Neural cell (in vitro differentiated cells): ENCODE measurements at regions not wholly inside any gene's neighbourhood (a gene's known extent, or its start where the extent isn't known, plus 50 kb on each side); places are given as distances from the start of the nearest gene placed in this dataset.

Experiments
- H2AFZ ChIP-seq: fragments of 200-600, 300-800 bp; sonication (generic), shearing (Covaris generic); 2 replicates; pipeline ENCODE4 v1.6.0; 2014; ENCODE audit warnings: low read depth, mild to moderate bottlenecking, antibody characterized with exemption, low read length, moderate library complexity
- H3F3A ChIP-seq: fragments of 200-600 bp; shearing (Covaris generic); 2 replicates; pipeline ENCODE4 v1.6.1; 2016; ENCODE audit warnings: mild to moderate bottlenecking, moderate library complexity, mixed read lengths, antibody characterized with exemption, low read length; ENCODE audit not compliant: insufficient read depth, poor library complexity, severe bottlenecking
- H3K27ac ChIP-seq: fragments of 200-600, 300-800 bp; sonication (generic), shearing (Covaris generic); 2 replicates; pipeline ENCODE4 v1.5.1; 2014; ENCODE audit warnings: mild to moderate bottlenecking, low read length, moderate library complexity
- H3K27me3 ChIP-seq: fragments of 300-800, 200-600 bp; sonication (generic), shearing (Covaris generic); 2 replicates; pipeline ENCODE4 v1.6.0; 2014; ENCODE audit warnings: mild to moderate bottlenecking, low read depth, low read length, moderate library complexity; ENCODE audit not compliant: insufficient read depth
- H3K36me3 ChIP-seq: fragments of 300-800, 200-600 bp; sonication (generic), shearing (Covaris generic); 2 replicates; pipeline ENCODE4 v1.5.1; 2014; ENCODE audit warnings: mild to moderate bottlenecking, antibody characterized with exemption, low read length, moderate library complexity; ENCODE audit not compliant: insufficient read depth
- H3K4me2 ChIP-seq: fragments of 300-800, 200-600 bp; sonication (generic), shearing (Covaris generic); 2 replicates; pipeline ENCODE4 v1.6.0; 2014; ENCODE audit warnings: mild to moderate bottlenecking, low read length
- H3K4me3 ChIP-seq: fragments of 300-800, 200-600 bp; sonication (generic), shearing (Covaris generic); 2 replicates; pipeline ENCODE4 v1.5.1; 2014; ENCODE audit warnings: mild to moderate bottlenecking, low read length, moderate library complexity
- H3K79me2 ChIP-seq: fragments of 200-600 bp; shearing (Covaris generic); replicated peaks from 2 replicates; pipeline ENCODE4 v1.6.0; 2014; ENCODE audit warnings: mild to moderate bottlenecking, low read length, moderate library complexity; ENCODE audit not compliant: insufficient read depth
- H3K9ac ChIP-seq: fragments of 300-800, 200-600 bp; sonication (generic), shearing (Covaris generic); 2 replicates; pipeline ENCODE4 v1.6.1; 2016; ENCODE audit warnings: mild to moderate bottlenecking, low read length, mixed read lengths
- H3K9me2 ChIP-seq: fragments of 200-600 bp; shearing (Covaris generic); 2 replicates; pipeline ENCODE4 v1.6.1; 2016; ENCODE audit warnings: mild to moderate bottlenecking, low read length, mixed read lengths; ENCODE audit not compliant: insufficient read depth
- H3K9me3 ChIP-seq: fragments of 200-600, 300-800 bp; sonication (generic), shearing (Covaris generic); 2 replicates; pipeline ENCODE4 v1.6.1; 2016; ENCODE audit warnings: mild to moderate bottlenecking, mixed run types, low read length, moderate library complexity, mixed read lengths
- H4K20me1 ChIP-seq: fragments of 200-600 bp; shearing (Covaris generic); 2 replicates; pipeline ENCODE4 v1.6.1; 2016; ENCODE audit warnings: mild to moderate bottlenecking, mixed run types; ENCODE audit not compliant: insufficient read depth
- CTCF ChIP-seq: fragments of 450-650 bp; IDR thresholded peaks from 2 replicates; pipeline ENCODE4 v1.5.1; 2014; ENCODE audit warnings: antibody characterized with exemption, mild to moderate bottlenecking, moderate library complexity; ENCODE audit not compliant: poor library complexity, severe bottlenecking
- EP300 ChIP-seq: fragments of 450-650 bp; conservative IDR thresholded peaks from 2 replicates; pipeline ENCODE4 v1.6.1; 2014; ENCODE audit warnings: antibody characterized with exemption, mild to moderate bottlenecking, moderate library complexity; ENCODE audit not compliant: poor library complexity, severe bottlenecking
- EZH2 ChIP-seq: fragments of 200-600, 300-800 bp; shearing (Covaris generic), sonication (generic); IDR thresholded peaks from 2 replicates; pipeline ENCODE4 v1.6.1; 2014; ENCODE audit warnings: antibody characterized with exemption, low read length, borderline replicate concordance, mild to moderate bottlenecking; ENCODE audit not compliant: insufficient read depth, poor library complexity, severe bottlenecking
- MXI1 ChIP-seq: fragments of 450-650 bp; conservative IDR thresholded peaks from 2 replicates; pipeline ENCODE4 v1.6.1; 2014; ENCODE audit warnings: antibody characterized with exemption, mild to moderate bottlenecking; ENCODE audit not compliant: poor library complexity, severe bottlenecking
- POLR2AphosphoS5 ChIP-seq: IDR thresholded peaks from 2 replicates; pipeline ENCODE4 v1.6.1; 2012
- RAD21 ChIP-seq: fragments of 450-650 bp; conservative IDR thresholded peaks from 2 replicates; pipeline ENCODE4 v1.6.1; 2014; ENCODE audit warnings: antibody characterized with exemption, mild to moderate bottlenecking, moderate library complexity
- REST ChIP-seq: IDR thresholded peaks from 2 replicates; pipeline ENCODE4 v1.6.1; 2012; ENCODE audit warnings: borderline replicate concordance
- SMC3 ChIP-seq: fragments of 450-650 bp; conservative IDR thresholded peaks from 2 replicates; pipeline ENCODE4 v1.6.1; 2014; ENCODE audit warnings: antibody characterized with exemption, mild to moderate bottlenecking, moderate library complexity; ENCODE audit not compliant: poor library complexity
- TAF1 ChIP-seq: IDR thresholded peaks from 2 replicates; pipeline ENCODE4 v1.6.1; 2012; ENCODE audit warnings: low read depth

DNA sequence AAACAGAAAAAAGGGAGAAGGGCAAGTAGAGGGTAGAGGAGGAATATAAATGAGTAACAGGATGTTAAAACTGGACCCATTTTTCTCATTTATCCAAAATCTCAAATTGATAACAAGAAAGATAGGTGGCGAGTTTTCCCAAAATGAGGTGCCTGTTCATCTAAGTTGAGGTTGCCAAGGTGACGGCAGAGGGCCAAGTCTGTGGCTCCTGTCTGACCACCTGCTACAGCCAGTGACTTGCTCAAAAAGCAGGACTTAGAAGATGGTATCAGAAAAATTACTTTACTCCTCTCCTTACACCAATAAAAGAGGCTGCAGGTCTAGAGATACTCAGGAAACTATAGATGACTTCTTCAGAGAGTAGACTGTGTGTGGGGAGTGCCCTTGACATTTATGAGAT lies 137.6 kb upstream of the ZNF385D start:
- no peaks in the 10 kb centered on the region for H3K36me3 ChIP-seq
- H3K9ac ChIP-seq, result no peak overlapping the region
- H3K27ac ChIP-seq, result no peak overlapping the region
- H4K20me1 ChIP-seq, result no peaks in the 10 kb centered on the region
- no peaks in the 10 kb centered on the region for H3F3A ChIP-seq
- no peak overlapping the region for H3K4me3 ChIP-seq
- H2AFZ ChIP-seq, result no peak overlapping the region
- H3K9me2 ChIP-seq, result no peaks in the 10 kb centered on the region
- TF ChIP-seq EP300, result no peak
- no peak for TF ChIP-seq SMC3
- no peak for TF ChIP-seq REST
- no peak for TF ChIP-seq MXI1
- TF ChIP-seq TAF1, result no peak
- no peak for TF ChIP-seq POLR2AphosphoS5
- H3K9me3 ChIP-seq, result no peaks in the 10 kb centered on the region
- H3K4me2 ChIP-seq, result no peak overlapping the region
- no peaks in the 10 kb centered on the region for H3K27me3 ChIP-seq
- H3K79me2 ChIP-seq, result no peaks in the 10 kb centered on the region

DNA sequence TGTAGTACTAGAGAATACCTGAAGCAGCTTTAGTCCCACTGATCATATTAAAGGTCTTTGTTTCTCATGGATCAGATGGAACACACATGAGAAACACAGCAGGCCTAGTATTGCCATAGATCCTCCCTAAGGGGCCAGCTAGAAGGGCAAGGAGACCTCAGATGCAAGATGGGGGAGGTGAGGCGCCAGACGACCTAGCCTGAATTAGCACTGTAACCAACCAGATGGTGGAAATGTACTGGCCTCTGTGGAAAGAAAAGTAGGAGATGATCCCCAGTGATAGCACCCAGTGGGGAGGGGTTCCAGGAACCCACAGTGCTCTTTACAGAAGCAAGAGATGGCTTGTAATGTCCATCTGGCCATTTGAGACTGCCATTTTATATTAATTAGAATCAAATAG lies 138.2 kb upstream of the ZNF385D start:
- H3F3A ChIP-seq, result no peaks in the 10 kb centered on the region

More for the DNA sequence above, 138.2 kb upstream of the ZNF385D start:
- no peaks in the 10 kb centered on the region for H3K27me3 ChIP-seq
- H3K27ac ChIP-seq, result no peak overlapping the region
- no peaks in the 10 kb centered on the region for H3K79me2 ChIP-seq
- no peaks in the 10 kb centered on the region for H4K20me1 ChIP-seq
- no peak overlapping the region for H3K9ac ChIP-seq
- no peaks in the 10 kb centered on the region for H3K36me3 ChIP-seq
- no peaks in the 10 kb centered on the region for H3K9me3 ChIP-seq
- no peak overlapping the region for H2AFZ ChIP-seq
- H3K9me2 ChIP-seq, result no peaks in the 10 kb centered on the region
- no peak overlapping the region for H3K4me2 ChIP-seq
- H3K4me3 ChIP-seq, result no peak overlapping the region
- TF ChIP-seq SMC3 (no peak), CTCF (no peak), REST (no peak), TAF1 (no peak), POLR2AphosphoS5 (no peak), RAD21 (no peak), EZH2 (no peak), EP300 (no peak), MXI1 (no peak)
